GM12875 (cell line): ENCODE measurements at regions not wholly inside any gene's neighbourhood (a gene's known extent, or its start where the extent isn't known, plus 50 kb on each side); places are given as distances from the start of the nearest gene placed in this dataset.

Experiments used
- H3K4me3 ChIP-seq: one replicate; pipeline ENCODE4 v1.5.1; 2011; ENCODE audit warnings: low read depth, low read length, control low read depth
- CTCF ChIP-seq: IDR thresholded peaks from 2 replicates; pipeline ENCODE4 v1.5.1; 2011; ENCODE audit warnings: low read depth, mild to moderate bottlenecking, control low read depth, inconsistent platforms, low read length, moderate library complexity, borderline replicate concordance; ENCODE audit not compliant: insufficient read depth

GRCh38 chr1:88457197-88457596 lies 226.9 kb upstream of the PKN2 start:
- H3K4me3 ChIP-seq = no peak overlapping the region
- TF ChIP-seq CTCF = no peak

- H3K4me3 ChIP-seq = no peak overlapping the region
- TF ChIP-seq CTCF = no peak
Measured at GRCh38 chr1:88461007-88461406, 223.1 kb upstream of the PKN2 start.

- no peak for TF ChIP-seq CTCF
- H3K4me3 ChIP-seq = no peak overlapping the region
Measured at GRCh38 chr1:88462096-88462487, 222.0 kb upstream of the PKN2 start.

DNA sequence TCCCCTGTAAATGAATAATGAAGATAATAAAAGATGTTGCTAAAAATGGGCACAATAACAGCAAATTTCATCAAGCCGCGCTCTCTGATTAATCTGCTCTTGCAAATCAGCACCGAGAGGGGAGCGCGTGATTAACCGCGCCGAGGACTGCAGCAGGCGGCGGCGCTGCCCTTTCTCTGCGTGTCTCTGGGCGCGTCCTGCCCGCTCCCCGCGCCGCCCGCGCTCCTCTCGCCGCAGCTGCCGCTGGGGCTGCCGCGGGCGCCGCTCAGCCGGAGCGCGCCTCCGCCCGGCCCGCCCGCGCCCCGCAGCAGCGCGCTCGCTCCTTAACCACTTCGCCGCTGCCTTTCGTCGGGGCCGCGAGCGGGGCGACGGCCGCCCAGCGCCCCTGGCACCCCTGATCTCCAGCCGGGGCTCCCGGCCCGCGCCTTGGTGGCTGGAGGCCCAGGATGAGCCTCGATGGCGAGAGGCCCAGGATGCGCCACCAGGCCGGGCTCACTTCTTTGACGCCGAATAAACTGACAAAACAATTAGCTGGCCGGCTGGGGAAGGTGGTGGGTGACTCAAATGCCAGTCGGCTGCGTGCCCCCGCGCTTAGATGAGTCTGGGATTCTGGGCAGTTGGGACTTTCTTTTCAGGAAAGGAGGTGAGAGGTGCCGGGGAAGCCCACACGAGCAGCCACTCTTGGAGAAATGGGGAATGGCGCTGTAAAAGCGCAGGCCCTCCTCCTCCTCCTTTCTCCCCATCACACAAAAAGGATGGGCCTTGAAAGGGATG lies 221.4 kb upstream of the PKN2 start:
- H3K4me3 ChIP-seq = no peak overlapping the region
- TF ChIP-seq CTCF = no peak

DNA sequence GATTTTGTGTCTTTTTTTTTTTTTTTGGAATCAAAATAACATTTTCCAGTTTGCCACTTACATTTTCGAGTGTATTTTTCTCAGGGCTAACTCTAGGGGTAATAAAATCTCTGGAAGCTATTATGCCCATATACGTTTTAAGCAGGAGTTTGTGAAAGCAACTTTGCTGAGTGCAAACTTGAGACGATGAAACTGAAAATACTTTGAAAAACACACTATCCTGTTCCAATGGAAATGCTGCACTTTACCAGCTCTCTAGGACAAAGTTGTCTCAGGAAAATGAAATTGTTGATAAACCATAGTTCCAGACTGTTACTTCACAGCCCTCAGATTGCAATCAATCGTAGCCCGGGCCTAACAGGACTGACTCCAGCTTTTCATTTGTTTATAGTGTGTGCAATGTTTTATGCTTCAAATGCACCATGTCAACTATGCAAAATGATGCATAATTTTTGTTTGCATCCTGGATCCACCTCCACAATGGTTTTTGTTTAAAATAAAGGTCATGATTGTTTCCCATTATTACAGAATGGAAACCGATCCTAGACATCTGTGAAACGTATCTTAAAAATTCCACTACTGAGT lies 220.6 kb upstream of the PKN2 start:
- no peak overlapping the region for H3K4me3 ChIP-seq
- TF ChIP-seq CTCF = no peak

DNA sequence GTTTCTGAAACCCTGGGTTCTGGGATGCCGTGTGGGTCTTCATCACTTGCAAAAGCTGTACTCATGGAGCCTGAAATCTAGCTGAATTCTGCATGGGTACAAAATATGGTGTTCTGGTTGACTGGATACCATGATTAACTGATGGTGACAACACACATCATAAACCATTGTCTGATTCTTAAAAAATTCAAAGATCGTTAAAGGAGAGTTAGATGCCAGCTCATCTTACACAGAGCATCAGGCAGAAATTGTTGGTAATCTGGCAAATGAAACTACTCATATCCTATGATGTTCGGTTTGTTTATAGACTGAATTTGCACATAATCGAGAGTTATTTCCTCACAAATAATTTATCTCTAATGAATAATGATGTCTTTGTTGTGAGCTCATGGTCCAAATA lies 218.1 kb upstream of the PKN2 start:
- H3K4me3 ChIP-seq = no peak overlapping the region
- no peak for TF ChIP-seq CTCF

DNA sequence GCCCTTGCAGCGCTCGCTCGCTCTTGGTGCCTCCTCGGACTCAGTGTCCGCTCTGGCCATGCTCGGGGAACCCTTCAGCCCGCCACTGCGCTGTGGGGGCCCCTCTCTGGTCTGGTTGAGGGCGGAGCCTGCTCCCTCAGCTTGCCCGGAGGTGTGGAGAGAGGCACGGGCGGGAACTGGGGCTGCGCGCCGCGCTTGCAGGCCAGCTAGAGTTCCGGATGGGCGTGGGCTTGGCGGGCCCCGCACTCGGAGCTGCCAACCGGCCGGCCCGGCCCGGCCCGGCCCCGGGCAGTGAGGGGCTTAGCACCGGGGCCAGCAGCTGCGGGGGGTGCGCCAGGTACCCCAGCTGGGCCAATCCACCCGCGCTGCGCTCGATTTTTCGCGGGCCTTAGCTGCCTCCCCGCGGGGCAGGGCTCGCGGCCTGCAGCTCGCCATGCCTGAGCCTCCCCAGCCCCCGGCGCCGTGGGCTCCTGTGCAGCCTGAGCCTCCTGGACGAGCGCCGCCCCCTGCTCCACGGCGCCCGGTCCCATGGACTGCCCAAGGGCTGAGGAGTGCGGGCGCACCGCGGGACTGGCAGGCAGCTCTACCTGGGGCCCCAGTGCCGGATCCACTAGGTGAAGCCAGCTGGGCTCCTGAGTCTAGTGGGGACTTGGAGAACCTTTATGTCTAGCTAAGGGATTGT lies 217.0 kb upstream of the PKN2 start:
- no peak overlapping the region for H3K4me3 ChIP-seq
- no peak for TF ChIP-seq CTCF
